ENCODE measurements at regions not wholly inside any gene's neighbourhood (a gene's known extent, or its start where the extent isn't known, plus 50 kb on each side); places are given as distances from the start of the nearest gene placed in this dataset.

- TF ChIP-seq, protein P1, sequence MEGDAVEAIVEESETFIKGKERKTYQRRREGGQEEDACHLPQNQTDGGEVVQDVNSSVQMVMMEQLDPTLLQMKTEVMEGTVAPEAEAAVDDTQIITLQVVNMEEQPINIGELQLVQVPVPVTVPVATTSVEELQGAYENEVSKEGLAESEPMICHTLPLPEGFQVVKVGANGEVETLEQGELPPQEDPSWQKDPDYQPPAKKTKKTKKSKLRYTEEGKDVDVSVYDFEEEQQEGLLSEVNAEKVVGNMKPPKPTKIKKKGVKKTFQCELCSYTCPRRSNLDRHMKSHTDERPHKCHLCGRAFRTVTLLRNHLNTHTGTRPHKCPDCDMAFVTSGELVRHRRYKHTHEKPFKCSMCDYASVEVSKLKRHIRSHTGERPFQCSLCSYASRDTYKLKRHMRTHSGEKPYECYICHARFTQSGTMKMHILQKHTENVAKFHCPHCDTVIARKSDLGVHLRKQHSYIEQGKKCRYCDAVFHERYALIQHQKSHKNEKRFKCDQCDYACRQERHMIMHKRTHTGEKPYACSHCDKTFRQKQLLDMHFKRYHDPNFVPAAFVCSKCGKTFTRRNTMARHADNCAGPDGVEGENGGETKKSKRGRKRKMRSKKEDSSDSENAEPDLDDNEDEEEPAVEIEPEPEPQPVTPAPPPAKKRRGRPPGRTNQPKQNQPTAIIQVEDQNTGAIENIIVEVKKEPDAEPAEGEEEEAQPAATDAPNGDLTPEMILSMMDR (IDR thresholded peaks at IDR 0.05), result no peak
- TF ChIP-seq EZH2 (IDR thresholded peaks at IDR 0.05; ENCODE audit: borderline replicate concordance, insufficient read depth, low read depth, low read length, poor library complexity, severe bottlenecking), result no peak
Observed at GRCh38 chr12:91717804-91718203, 427.8 kb downstream of the BTG1 start.
